Left hindlimb (tissue), 1 donor: ENCODE measurements at regions not wholly inside any gene's neighbourhood (a gene's known extent, or its start where the extent isn't known, plus 50 kb on each side); places are given as distances from the start of the nearest gene placed in this dataset.

ENCODE experiments used
- DNase-seq: peaks from one replicate; pipeline ENCODE4 v3.0.0-alpha.2; 2018

- DNase-seq: no peak
Observed at GRCh38 chr13:44101347-44102083, 221.8 kb downstream of the LACC1 start.

GRCh38 chr13:44103429-44104196, 223.9 kb downstream of the LACC1 start:
- no peak for DNase-seq

GRCh38 chr13:44104197-44104490, 224.4 kb downstream of the LACC1 start:
- peak; percentile 52 for DNase-seq

GRCh38 chr13:44104969-44105368, 225.3 kb downstream of the LACC1 start:
- no peak for DNase-seq

GRCh38 chr13:44106266-44107152, 226.8 kb downstream of the LACC1 start:
- DNase-seq: no peak

GRCh38 chr13:44107357-44108121, 227.8 kb downstream of the LACC1 start:
- no peak for DNase-seq

GRCh38 chr13:44108331-44108858, 228.7 kb downstream of the LACC1 start:
- DNase-seq: no peak

- DNase-seq: no peak
Observed at GRCh38 chr13:44110091-44110621, 230.5 kb downstream of the LACC1 start.

GRCh38 chr13:44111701-44112100, 232.0 kb downstream of the LACC1 start:
- DNase-seq: no peak

- DNase-seq: no peak
Observed at GRCh38 chr13:44112700-44113329, 233.1 kb downstream of the LACC1 start.

- peak; percentile 53 for DNase-seq
Observed at GRCh38 chr13:44116562-44117332, 237.0 kb downstream of the LACC1 start.

GRCh38 chr13:44117351-44117750, 237.6 kb downstream of the LACC1 start:
- DNase-seq: no peak

GRCh38 chr13:44117816-44118215, 238.1 kb downstream of the LACC1 start:
- no peak for DNase-seq

- no peak for DNase-seq
Observed at GRCh38 chr13:44118881-44119280, 239.2 kb downstream of the LACC1 start.

- DNase-seq: peak; percentile 63
Observed at GRCh38 chr13:44120043-44120442, 240.3 kb downstream of the LACC1 start.

- DNase-seq: no peak
Observed at GRCh38 chr13:44120849-44121755, 241.4 kb downstream of the LACC1 start.

- DNase-seq: no peak
Observed at GRCh38 chr13:44124352-44124751, 244.6 kb downstream of the LACC1 start.

GRCh38 chr13:44125943-44126469, 246.3 kb downstream of the LACC1 start:
- DNase-seq: no peak

GRCh38 chr13:44128552-44129001, 245.0 kb upstream of the SERP2 start:
- DNase-seq: no peak
